Sigmoid colon (tissue), 3 donors: ENCODE measurements at regions not wholly inside any gene's neighbourhood (a gene's known extent, or its start where the extent isn't known, plus 50 kb on each side); places are given as distances from the start of the nearest gene placed in this dataset.

Experiments
- POLR2A ChIP-seq, 2 donors: fragments of 450-650 bp; IDR thresholded peaks; one replicate each; pipeline ENCODE4 v1.6.1; 2016; ENCODE audit warnings: antibody characterized with exemption in 2 of 2, mild to moderate bottlenecking in 2 of 2, moderate library complexity in 2 of 2
- TF ChIP-seq, protein P1 (sequence below), 4 experiments: fragments of 450-650 bp in 3 of 4; fragments of 200-600 bp in 1 of 4; IDR thresholded peaks; one replicate each; pipeline ENCODE4 v1.5.1; 2016 to 2019; ENCODE audit warnings: antibody characterized with exemption in 4 of 4, mild to moderate bottlenecking in 3 of 4, moderate library complexity in 2 of 4

DNA sequence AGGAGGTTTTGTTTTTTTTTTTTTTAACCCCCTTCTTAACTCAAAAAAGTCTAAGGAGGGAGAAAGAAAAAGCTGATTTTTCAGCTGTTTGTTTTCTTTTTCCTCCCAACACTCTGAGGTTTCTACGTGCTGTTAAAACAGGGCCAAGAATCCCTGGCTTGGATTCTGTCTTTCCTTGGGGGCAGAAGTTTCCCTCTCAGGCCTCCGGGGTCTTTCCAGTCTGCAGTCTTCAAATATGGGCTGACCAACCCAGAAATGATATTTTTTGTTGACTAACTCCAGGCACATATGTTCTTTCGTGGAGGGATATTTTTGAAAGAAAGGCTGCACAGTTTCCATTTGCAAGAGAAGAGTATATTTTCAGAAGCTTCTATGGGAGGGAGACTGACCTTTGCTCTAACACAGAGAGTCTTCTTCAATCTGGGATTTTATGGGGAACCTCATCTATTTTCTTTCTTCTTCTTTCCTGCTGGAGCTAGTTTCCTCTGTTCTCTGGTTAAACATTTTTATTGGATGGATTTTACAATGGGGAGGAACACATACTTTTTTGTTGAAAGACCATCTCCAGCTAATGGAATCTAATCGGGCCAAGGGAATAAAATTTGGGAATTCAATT lies 93.3 kb upstream of the SPRED2 start:
- TF ChIP-seq, protein P1, sequence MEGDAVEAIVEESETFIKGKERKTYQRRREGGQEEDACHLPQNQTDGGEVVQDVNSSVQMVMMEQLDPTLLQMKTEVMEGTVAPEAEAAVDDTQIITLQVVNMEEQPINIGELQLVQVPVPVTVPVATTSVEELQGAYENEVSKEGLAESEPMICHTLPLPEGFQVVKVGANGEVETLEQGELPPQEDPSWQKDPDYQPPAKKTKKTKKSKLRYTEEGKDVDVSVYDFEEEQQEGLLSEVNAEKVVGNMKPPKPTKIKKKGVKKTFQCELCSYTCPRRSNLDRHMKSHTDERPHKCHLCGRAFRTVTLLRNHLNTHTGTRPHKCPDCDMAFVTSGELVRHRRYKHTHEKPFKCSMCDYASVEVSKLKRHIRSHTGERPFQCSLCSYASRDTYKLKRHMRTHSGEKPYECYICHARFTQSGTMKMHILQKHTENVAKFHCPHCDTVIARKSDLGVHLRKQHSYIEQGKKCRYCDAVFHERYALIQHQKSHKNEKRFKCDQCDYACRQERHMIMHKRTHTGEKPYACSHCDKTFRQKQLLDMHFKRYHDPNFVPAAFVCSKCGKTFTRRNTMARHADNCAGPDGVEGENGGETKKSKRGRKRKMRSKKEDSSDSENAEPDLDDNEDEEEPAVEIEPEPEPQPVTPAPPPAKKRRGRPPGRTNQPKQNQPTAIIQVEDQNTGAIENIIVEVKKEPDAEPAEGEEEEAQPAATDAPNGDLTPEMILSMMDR (IDR thresholded peaks at IDR 0.05) = no peak
- no peak for TF ChIP-seq POLR2A (IDR thresholded peaks at IDR 0.05)
